ENCODE measurements at regions not wholly inside any gene's neighbourhood (a gene's known extent, or its start where the extent isn't known, plus 50 kb on each side); places are given as distances from the start of the nearest gene placed in this dataset.

DNA sequence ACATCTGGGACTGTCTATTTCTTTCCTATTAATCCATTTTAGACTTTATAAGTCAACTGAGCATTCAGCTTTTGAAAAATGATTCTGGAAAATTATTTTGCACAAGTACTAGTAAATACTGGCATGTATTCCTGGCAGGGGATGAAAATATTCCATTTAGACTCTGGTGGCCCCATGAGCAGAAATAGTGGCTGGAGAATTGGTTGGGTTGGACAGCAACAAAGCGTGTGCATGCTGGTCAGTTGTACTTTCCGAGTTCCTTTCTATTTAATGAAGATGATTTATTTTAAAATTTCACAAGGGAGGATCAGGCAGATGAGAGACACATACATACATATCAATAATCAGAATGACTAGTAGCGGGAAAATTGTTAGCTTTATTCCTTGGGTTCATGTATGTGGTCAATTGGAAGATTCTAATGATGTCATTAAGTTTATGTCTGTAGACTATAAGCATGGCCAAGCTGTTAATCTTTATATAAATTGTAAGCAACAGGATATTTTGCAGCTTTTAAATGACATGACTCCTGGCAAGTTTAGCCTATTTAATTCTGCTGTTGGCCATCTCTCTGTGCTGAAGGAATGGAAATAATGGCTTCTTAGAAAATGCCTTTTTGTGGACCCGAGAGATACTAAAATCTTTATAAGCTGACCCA is 541.6 kb downstream of the SLC4A3 start:
- POLR2A ChIA-PET: no interaction called here
- DNase-seq (ENCODE audit: low read depth): no peak

DNA sequence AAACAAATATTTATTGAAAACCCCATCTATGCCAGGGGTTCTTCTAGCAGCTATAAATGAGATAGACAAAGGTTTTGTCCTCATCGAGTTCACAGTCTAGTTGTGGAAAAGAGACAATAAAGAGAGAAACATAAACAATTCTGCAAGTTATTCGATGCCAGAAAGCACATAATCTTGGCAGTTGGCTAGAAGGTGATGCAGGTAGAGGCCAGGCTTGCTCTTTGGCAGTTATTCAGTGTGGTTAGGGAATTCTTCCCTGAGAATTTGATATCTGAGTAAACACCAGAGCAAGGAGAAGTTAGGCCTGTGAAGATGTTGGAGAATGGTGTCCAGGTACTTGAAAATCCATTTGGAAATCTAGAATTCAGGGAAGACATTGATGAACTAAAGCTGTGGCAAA is 547.4 kb downstream of the SLC4A3 start:
- TF ChIP-seq, protein P1, sequence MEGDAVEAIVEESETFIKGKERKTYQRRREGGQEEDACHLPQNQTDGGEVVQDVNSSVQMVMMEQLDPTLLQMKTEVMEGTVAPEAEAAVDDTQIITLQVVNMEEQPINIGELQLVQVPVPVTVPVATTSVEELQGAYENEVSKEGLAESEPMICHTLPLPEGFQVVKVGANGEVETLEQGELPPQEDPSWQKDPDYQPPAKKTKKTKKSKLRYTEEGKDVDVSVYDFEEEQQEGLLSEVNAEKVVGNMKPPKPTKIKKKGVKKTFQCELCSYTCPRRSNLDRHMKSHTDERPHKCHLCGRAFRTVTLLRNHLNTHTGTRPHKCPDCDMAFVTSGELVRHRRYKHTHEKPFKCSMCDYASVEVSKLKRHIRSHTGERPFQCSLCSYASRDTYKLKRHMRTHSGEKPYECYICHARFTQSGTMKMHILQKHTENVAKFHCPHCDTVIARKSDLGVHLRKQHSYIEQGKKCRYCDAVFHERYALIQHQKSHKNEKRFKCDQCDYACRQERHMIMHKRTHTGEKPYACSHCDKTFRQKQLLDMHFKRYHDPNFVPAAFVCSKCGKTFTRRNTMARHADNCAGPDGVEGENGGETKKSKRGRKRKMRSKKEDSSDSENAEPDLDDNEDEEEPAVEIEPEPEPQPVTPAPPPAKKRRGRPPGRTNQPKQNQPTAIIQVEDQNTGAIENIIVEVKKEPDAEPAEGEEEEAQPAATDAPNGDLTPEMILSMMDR (IDR thresholded peaks at IDR 0.05; ENCODE audit: insufficient read depth, low read depth, low read length): no peak
- POLR2A ChIA-PET: no interaction called here
- H3K36me3 ChIP-seq (ENCODE audit: control insufficient read depth, insufficient read depth, low read length): no peaks in the 10 kb centered on the region
- no peak for DNase-seq (ENCODE audit: low read depth)
- CTCF ChIA-PET: interaction anchor here (0.6 kb wide), 1 partner anchor 38 kb away, joined by 6 read pairs; no protein-coding TSS in a partner anchor
- no peak overlapping the region for H3K4me3 ChIP-seq (ENCODE audit: low read depth, low read length)
- no peaks in the 10 kb centered on the region for H3K27me3 ChIP-seq (ENCODE audit: control insufficient read depth, insufficient read depth, low read length)

More for the DNA sequence above, 541.6 kb downstream of the SLC4A3 start:
- CTCF ChIA-PET: interaction anchor here (0.6 kb wide), 1 partner anchor 54 kb away, joined by 3 read pairs; no protein-coding TSS in a partner anchor
- H3K4me3 ChIP-seq (ENCODE audit: low read depth, low read length): no peak overlapping the region
- no peaks in the 10 kb centered on the region for H3K27me3 ChIP-seq (ENCODE audit: control insufficient read depth, insufficient read depth, low read length)
- no peaks in the 10 kb centered on the region for H3K36me3 ChIP-seq (ENCODE audit: control insufficient read depth, insufficient read depth, low read length)
- TF ChIP-seq, protein P1 (IDR thresholded peaks at IDR 0.05; ENCODE audit: insufficient read depth, low read depth, low read length): no peak

DNA sequence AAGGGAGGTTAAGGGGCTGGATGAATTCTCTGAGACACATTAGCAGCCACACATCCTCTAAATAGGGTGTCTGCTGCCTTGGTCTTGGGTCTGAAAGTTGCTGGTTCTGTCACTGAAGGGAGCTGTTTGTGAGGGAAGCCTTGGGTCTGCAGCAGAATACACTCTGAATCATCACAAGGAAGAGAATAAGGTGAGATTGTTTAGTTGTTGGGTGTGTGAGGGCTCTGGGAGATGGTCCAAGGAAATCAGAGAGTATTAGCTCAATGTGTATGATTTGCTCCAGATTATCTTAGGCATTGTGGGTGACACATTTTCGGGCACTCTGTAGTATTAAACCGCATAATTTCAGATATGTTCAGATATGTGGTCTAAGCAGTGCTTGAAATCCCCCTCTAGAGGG is 548.5 kb downstream of the SLC4A3 start:
- Histone ChIP-seq H3K4me3 (ENCODE audit: low read depth, low read length) (no peak overlapping the region), H3K27me3 (ENCODE audit: control insufficient read depth, insufficient read depth, low read length) (no peaks in the 10 kb centered on the region), H3K36me3 (ENCODE audit: control insufficient read depth, insufficient read depth, low read length) (no peaks in the 10 kb centered on the region)
- CTCF ChIA-PET: interaction anchor here (1.1 kb wide), 1 partner anchor 50 kb away, joined by 3 read pairs; no protein-coding TSS in a partner anchor
- POLR2A ChIA-PET: no interaction called here
- DNase-seq (ENCODE audit: low read depth): no peak
- TF ChIP-seq, protein P1 (IDR thresholded peaks at IDR 0.05; ENCODE audit: insufficient read depth, low read depth, low read length): no peak

DNA sequence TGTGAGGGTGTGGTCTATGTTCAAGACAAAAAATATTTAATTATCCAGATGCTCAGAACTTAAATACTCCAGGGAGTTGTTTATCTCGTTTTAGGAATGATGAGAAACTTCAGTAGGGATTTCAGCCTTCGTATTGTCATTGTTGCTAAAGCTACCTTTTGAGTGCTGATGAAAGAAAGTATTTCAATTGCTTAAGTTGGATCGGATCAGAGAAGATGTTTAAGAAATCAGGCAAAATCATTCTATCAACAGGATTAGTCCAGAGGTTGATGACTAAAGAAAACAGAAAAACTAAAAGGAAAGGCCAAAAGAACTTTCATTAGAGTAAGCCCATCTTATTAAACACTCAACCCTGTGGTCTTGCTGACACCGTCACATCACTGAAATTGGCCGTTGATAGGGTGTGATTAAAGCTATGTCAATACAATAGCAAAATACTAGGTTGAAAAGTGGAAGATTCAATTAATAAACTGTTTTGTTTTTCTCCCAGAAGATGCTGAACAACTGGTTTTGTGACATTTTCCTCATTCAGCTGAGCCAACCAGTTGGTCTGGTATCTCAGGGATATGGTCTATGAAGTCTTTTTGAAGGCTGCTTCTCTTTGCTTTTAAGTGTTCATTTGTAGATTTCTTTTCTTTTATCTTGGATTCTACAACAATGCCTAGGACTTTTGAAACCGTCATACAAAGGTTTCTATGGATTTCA is 551.7 kb downstream of the SLC4A3 start:
- DNase-seq (ENCODE audit: low read depth): no peak
- POLR2A ChIA-PET: no interaction called here
- Histone ChIP-seq H3K4me3 (ENCODE audit: low read depth, low read length) (no peak overlapping the region), H3K36me3 (ENCODE audit: control insufficient read depth, insufficient read depth, low read length) (no peaks in the 10 kb centered on the region), H3K27me3 (ENCODE audit: control insufficient read depth, insufficient read depth, low read length) (no peaks in the 10 kb centered on the region)
- TF ChIP-seq, protein P1 (IDR thresholded peaks at IDR 0.05; ENCODE audit: insufficient read depth, low read depth, low read length): no peak
- CTCF ChIA-PET: interaction anchor here (0.5 kb wide), 1 partner anchor 1083 kb away, joined by 3 read pairs; no protein-coding TSS in a partner anchor

DNA sequence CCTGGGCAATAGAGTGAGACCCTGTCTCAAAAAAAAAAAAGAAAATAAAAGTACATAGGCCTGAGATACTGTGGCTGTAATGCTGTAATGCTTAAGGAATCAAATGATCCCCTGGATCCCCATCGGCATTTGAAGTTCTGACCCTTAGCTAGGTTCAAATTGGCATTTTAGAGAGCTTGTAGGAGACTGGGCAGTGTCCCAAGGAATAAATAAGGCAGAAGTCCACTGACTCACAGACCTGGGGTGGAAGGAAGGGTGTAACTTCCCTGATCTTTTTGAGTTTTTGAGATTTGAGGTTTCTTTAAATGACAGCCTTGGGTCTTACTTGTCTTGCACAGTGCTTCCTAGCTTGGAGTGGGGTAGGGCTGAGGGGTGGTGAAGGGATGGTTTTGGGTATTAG is 553.7 kb downstream of the SLC4A3 start:
- DNase-seq (ENCODE audit: low read depth): no peak
- TF ChIP-seq, protein P1 (IDR thresholded peaks at IDR 0.05; ENCODE audit: insufficient read depth, low read depth, low read length): no peak
- Histone ChIP-seq H3K36me3 (ENCODE audit: control insufficient read depth, insufficient read depth, low read length) (no peaks in the 10 kb centered on the region), H3K27me3 (ENCODE audit: control insufficient read depth, insufficient read depth, low read length) (no peaks in the 10 kb centered on the region), H3K4me3 (ENCODE audit: low read depth, low read length) (no peak overlapping the region)
- POLR2A ChIA-PET: no interaction called here
- CTCF ChIA-PET: interaction anchor here (0.7 to 1.5 kb wide), 2 partner anchors 16 to 807 kb away, joined by 3 to 4 read pairs; no protein-coding TSS in a partner anchor
